GM13977 (cell line): ENCODE measurements at regions not wholly inside any gene's neighbourhood (a gene's known extent, or its start where the extent isn't known, plus 50 kb on each side); places are given as distances from the start of the nearest gene placed in this dataset.

Experiments
- DNase-seq: peaks from one replicate; pipeline ENCODE4 v3.0.0; 2012; ENCODE audit warnings: low spot score
- CTCF ChIP-seq: IDR thresholded peaks from 2 replicates; pipeline ENCODE4 v1.5.1; 2012; ENCODE audit warnings: mild to moderate bottlenecking, control low read depth; ENCODE audit not compliant: insufficient read depth; ENCODE audit errors: extremely low read depth, missing control alignments
- in situ Hi-C: fragments of 300-500 bp; cut with MboI; formaldehyde crosslinking; loops from one replicate; pipeline ENCODE4 v1.12.0; 2022; ENCODE audit warnings: low sequenced_read_pairs, low pct_unique_long_range_greater_than_20kb, mixed read lengths, inconsistent platforms; ENCODE audit not compliant: unreplicated experiment

GRCh38 chr9:29668732-29669131 lies 2095.5 kb upstream of the C9orf72 start:
- TF ChIP-seq CTCF: no peak
- in situ Hi-C loops: no loop called here

GRCh38 chr9:29669613-29670012 lies 2096.3 kb upstream of the C9orf72 start:
- no peak for TF ChIP-seq CTCF
- in situ Hi-C loops: no loop called here
- no peak for DNase-seq

More at GRCh38 chr9:29668732-29669131, 2095.5 kb upstream of the C9orf72 start:
- no peak for DNase-seq

- TF ChIP-seq CTCF: no peak
- DNase-seq: no peak
- in situ Hi-C loops: no loop called here
These were observed 2112.2 kb upstream of the C9orf72 start for GRCh38 chr9:29685531-29685930.

- no peak for DNase-seq
- in situ Hi-C loops: no loop called here
- TF ChIP-seq CTCF: no peak
These were observed 2117.9 kb upstream of the C9orf72 start for GRCh38 chr9:29691145-29691544.

GRCh38 chr9:29691758-29692407 lies 2118.6 kb upstream of the C9orf72 start:
- in situ Hi-C loops: no loop called here
- TF ChIP-seq CTCF: peak; percentile 42
- DNase-seq: peak; percentile 3

GRCh38 chr9:29697011-29697410 lies 2123.7 kb upstream of the C9orf72 start:
- in situ Hi-C loops: no loop called here
- no peak for DNase-seq
- no peak for TF ChIP-seq CTCF

- TF ChIP-seq CTCF: no peak
- no peak for DNase-seq
- in situ Hi-C loops: no loop called here
These were observed 2128.3 kb upstream of the C9orf72 start for GRCh38 chr9:29701559-29701958.
